GM18858 (cell line): ENCODE measurements at regions not wholly inside any gene's neighbourhood (a gene's known extent, or its start where the extent isn't known, plus 50 kb on each side); places are given as distances from the start of the nearest gene placed in this dataset.

Experiments
- ATAC-seq: cut with Tn5 transposase; IDR thresholded peaks from one replicate; pipeline ENCODE4 v1.9.1; 2021; ENCODE audit not compliant: unreplicated experiment

- no peak for ATAC-seq
Observed at GRCh38 chr2:235287375-235287733, 206.5 kb upstream of the AGAP1 start.

- no peak for ATAC-seq
Observed at GRCh38 chr2:235291461-235291860, 202.4 kb upstream of the AGAP1 start.

- no peak for ATAC-seq
Observed at GRCh38 chr2:235293061-235293460, 200.8 kb upstream of the AGAP1 start.

GRCh38 chr2:235295831-235296230, 198.0 kb upstream of the AGAP1 start:
- no peak for ATAC-seq

GRCh38 chr2:235300368-235301201, 193.3 kb upstream of the AGAP1 start:
- ATAC-seq, result no peak

- no peak for ATAC-seq
Observed at GRCh38 chr2:235301202-235302076, 192.4 kb upstream of the AGAP1 start.

- no peak for ATAC-seq
Observed at GRCh38 chr2:235302263-235302662, 191.6 kb upstream of the AGAP1 start.

GRCh38 chr2:235303499-235304291, 190.1 kb upstream of the AGAP1 start:
- ATAC-seq, result no peak

- no peak for ATAC-seq
Observed at GRCh38 chr2:235305678-235306077, 188.2 kb upstream of the AGAP1 start.

- no peak for ATAC-seq
Observed at GRCh38 chr2:235311044-235311443, 182.8 kb upstream of the AGAP1 start.

- no peak for ATAC-seq
Observed at GRCh38 chr2:235312571-235312970, 181.3 kb upstream of the AGAP1 start.

- no peak for ATAC-seq
Observed at GRCh38 chr2:235314371-235314930, 179.4 kb upstream of the AGAP1 start.

- ATAC-seq, result no peak
Observed at GRCh38 chr2:235319095-235319494, 174.7 kb upstream of the AGAP1 start.

GRCh38 chr2:235320326-235320725, 173.5 kb upstream of the AGAP1 start:
- no peak for ATAC-seq

GRCh38 chr2:235324324-235324723, 169.5 kb upstream of the AGAP1 start:
- ATAC-seq, result no peak

- no peak for ATAC-seq
Observed at GRCh38 chr2:235325151-235325550, 168.7 kb upstream of the AGAP1 start.

- no peak for ATAC-seq
Observed at GRCh38 chr2:235328991-235329390, 164.9 kb upstream of the AGAP1 start.

- ATAC-seq, result no peak
Observed at GRCh38 chr2:235330775-235331451, 162.9 kb upstream of the AGAP1 start.

- no peak for ATAC-seq
Observed at GRCh38 chr2:235332240-235332890, 161.5 kb upstream of the AGAP1 start.

- no peak for ATAC-seq
Observed at GRCh38 chr2:235333076-235333475, 160.8 kb upstream of the AGAP1 start.
